AG09309 (cell line): ENCODE measurements at regions not wholly inside any gene's neighbourhood (a gene's known extent, or its start where the extent isn't known, plus 50 kb on each side); places are given as distances from the start of the nearest gene placed in this dataset.
"Not testable (repeated sequence)": the region's sequence is repeated elsewhere in the genome, so short reads cannot be mapped to it uniquely, and the experiment has no call there.

ENCODE experiments used
- DNase-seq: peaks from one replicate; pipeline ENCODE4 v3.0.0-alpha.2; 2010; ENCODE audit warnings: low read depth
- H3K4me3 ChIP-seq: 2 replicates; pipeline ENCODE4 v1.5.1; 2011; ENCODE audit warnings: mild to moderate bottlenecking, low read depth, low read length, moderate library complexity; ENCODE audit not compliant: control insufficient read depth
- CTCF ChIP-seq: IDR thresholded peaks from 2 replicates; pipeline ENCODE4 v1.5.1; 2011; ENCODE audit warnings: mild to moderate bottlenecking, low read depth, low read length, inconsistent platforms; ENCODE audit not compliant: insufficient read depth, control insufficient read depth; ENCODE audit errors: missing control alignments

GRCh38 chr4:86522349-86522748 is 71.8 kb upstream of the PTPN13 start:
- no peak for DNase-seq
- TF ChIP-seq CTCF = peak; percentile 40
- H3K4me3 ChIP-seq = no peak overlapping the region

- no peak for TF ChIP-seq CTCF
- no peak overlapping the region for H3K4me3 ChIP-seq
- DNase-seq = no peak
Observed at GRCh38 chr4:86523333-86523732, 70.8 kb upstream of the PTPN13 start.

- DNase-seq, H3K4me3 ChIP-seq: not testable (repeated sequence)
Observed at GRCh38 chr4:86527713-86528112, 66.4 kb upstream of the PTPN13 start.

- no peak for DNase-seq
- no peak overlapping the region for H3K4me3 ChIP-seq
- no peak for TF ChIP-seq CTCF
Observed at GRCh38 chr4:86529436-86529835, 64.7 kb upstream of the PTPN13 start.

GRCh38 chr4:86530183-86530582 is 63.9 kb upstream of the PTPN13 start:
- no peak for DNase-seq
- no peak overlapping the region for H3K4me3 ChIP-seq
- no peak for TF ChIP-seq CTCF

GRCh38 chr4:86531440-86531839 is 62.7 kb upstream of the PTPN13 start:
- TF ChIP-seq CTCF = no peak

GRCh38 chr4:86532851-86533250 is 61.3 kb upstream of the PTPN13 start:
- TF ChIP-seq CTCF = no peak
- DNase-seq = no peak
- H3K4me3 ChIP-seq = no peak overlapping the region

More at GRCh38 chr4:86531440-86531839, 62.7 kb upstream of the PTPN13 start:
- H3K4me3 ChIP-seq = no peak overlapping the region
- no peak for DNase-seq
